NCI-H2196 treated with DMSO at 0.1 percent for 48 hours (cell line): ENCODE measurements at regions not wholly inside any gene's neighbourhood (a gene's known extent, or its start where the extent isn't known, plus 50 kb on each side); places are given as distances from the start of the nearest gene placed in this dataset.
"Not testable (repeated sequence)": the region's sequence is repeated elsewhere in the genome, so short reads cannot be mapped to it uniquely, and the experiment has no call there.

Experiments used
- DNase-seq: peaks from one replicate; lab custom pipeline; 2025; ENCODE audit not compliant: unreplicated experiment; lab: John Stamatoyannopoulos, UW

DNA sequence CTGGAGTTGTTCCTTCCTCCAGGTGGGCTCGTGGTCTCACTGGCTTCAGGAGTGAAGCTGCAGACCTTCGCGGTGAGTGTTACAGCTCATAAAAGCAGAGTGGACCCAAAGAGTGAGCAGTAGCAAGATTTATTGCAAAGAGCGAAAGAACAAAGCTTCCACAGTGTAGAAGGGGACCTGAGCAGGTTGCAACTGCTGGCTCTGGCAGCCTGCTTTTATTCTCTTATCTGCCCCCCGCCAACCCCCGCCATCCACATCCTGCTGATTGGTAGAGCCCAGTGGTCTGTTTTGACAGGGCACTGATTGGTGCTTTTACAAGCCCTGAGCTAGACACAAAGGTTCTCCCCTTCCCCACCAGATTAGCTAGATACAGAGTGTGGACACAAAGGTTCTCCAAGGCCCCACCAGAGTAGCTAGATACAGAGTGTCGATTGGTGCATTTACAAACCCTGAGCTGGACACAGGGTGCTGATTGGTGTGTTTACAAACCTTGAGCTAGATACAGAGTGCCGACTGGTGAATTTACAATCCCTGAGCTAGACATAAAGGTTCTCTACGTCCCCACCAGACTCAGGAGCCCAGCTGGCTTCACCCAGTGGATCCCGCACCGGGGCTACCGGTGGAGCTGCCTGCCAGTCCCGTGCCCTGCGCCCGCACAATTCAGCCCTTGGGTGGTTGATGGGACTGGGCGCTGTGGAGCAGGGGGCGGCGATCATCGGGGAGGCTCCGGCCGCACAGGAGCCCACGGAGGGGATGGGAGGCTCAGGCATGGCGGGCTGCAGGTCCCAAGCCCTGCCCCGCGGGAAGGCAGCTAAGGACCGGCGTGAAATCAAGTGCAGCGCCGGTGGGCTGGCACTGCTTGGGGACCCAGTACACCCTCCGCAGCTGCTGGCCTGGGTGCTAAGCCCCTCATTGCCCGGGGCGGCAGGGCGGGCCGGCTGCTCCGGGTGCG is 999.5 kb upstream of the SPRY2 start:
- not testable (repeated sequence) for DNase-seq

DNA sequence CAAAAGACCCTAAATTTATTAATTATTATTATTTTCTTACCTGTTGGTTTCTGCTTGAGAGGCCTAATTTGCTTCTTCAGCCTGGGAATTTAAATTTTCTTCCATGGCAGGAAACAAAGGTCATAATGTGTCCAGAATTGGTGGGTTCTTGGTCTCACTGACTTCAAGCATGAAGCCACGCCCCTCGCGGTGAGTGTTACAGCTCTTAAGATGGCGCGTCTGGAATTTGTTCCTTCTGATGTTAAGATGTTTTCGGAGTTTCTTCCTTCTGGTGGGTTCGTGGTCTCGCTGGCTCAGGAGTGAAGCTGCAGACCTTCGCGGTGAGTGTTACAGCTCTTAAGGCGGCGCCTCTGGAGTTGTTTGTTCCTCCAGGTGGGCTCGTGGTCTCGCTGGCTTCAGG is 998.7 kb upstream of the SPRY2 start:
- not testable (repeated sequence) for DNase-seq

DNA sequence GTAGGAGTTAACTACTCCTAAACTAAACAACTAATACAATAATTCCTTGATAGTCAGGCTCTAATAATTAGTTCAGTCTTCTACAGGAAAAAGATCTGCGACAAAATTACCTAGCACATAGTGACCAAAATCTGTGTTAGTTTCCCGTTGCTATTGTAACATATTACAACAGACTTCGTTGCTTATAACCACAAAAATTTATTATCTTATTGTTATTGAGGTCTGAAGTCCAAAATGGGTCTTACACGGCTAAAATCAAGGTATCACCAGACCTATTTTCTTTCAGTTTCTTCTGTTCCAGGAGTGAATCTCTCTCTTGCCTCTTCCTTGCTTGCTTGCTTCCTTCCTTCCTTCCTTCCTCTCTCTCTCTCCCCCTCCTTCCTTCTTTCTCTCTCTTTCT is 993.6 kb upstream of the SPRY2 start:
- DNase-seq = no peak

DNA sequence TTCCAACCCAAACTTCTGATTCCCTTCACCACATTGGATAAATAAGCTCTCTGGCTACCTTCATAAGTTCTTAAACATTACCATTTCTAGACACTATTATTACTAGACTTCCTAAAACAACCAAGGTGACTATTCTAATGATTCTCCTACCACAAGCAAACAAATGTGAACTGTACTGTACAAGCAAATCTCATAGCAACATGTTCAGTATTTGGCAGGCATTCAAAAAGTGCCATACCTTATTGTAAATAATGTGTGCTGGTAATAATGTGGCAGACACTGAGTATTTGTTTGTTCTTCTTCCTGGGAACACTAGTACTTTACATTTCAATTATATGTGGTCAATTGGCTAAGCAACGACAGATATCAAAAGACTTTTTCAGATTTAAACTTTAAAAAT is 986.0 kb upstream of the SPRY2 start:
- DNase-seq = no peak

DNA sequence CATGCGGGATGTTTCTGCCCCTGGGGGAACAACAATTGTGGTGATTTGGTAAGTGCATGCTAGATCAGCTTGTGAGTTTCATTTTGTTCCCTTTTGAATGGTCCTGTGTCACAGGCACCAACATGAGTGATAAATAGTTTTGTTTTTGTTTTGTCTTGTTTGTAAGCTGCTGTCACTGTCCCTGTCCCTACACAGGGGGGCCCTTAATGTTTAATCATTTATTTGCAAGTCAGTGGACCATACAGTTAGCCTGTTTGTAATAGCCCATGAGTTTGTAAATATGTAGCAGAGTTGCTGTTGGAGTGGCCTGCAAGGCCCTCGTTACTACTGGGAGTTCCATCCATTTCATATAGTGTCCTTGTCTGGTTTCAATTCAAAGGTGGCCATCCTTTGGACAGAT is 979.6 kb upstream of the SPRY2 start:
- DNase-seq = no peak

DNA sequence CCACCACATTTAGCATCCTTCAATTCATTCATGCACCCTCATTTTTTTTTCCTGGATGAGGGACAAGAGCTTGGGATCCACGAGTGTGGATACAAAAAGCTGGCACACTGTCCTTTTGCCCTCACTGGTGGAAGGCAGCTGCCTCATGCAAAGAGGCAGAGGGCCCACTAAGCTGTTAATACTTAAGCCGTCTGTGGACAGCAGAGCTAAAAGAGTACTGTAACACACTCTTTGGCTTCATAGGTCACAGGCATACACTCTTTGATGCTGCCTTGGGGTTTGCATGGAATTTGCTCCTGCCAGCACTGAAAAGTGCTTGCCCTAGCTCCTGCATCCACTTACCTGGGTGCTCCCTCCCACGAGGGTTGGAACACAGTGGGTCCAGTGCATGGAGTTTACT is 978.4 kb upstream of the SPRY2 start:
- no peak for DNase-seq

- DNase-seq = no peak
Measured at GRCh38 chr13:81318231-81319019, 977.5 kb upstream of the SPRY2 start.

GRCh38 chr13:81314461-81314860 is 973.5 kb upstream of the SPRY2 start:
- no peak for DNase-seq

- no peak for DNase-seq
Measured at GRCh38 chr13:81305928-81306327, 965.0 kb upstream of the SPRY2 start.

DNA sequence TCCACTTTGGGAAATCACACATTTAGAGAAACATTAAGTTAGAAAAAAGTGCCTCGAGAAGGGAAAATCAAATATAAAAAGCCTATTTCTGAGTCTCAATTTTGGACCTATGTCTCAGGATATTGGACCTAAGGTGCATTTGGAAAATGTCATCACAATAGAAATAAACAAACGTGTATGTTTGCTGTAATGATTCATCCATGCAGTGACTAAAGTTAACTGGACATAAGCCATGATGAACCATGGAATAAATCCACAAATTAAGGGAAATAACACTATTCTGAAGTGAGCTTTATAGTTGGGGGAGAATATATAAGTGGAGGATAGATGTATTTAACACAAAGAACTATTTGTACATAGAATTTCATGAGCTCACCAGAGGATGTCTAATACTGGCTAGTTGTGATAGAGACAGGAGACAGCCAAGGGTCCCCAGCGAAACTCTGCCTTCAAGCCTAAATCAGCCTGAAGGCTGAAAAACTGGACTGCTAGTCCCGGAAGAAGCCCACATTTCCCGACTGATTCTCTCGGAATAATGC is 963.3 kb upstream of the SPRY2 start:
- DNase-seq = no peak

- no peak for DNase-seq
Measured at GRCh38 chr13:81302677-81303076, 961.8 kb upstream of the SPRY2 start.

DNA sequence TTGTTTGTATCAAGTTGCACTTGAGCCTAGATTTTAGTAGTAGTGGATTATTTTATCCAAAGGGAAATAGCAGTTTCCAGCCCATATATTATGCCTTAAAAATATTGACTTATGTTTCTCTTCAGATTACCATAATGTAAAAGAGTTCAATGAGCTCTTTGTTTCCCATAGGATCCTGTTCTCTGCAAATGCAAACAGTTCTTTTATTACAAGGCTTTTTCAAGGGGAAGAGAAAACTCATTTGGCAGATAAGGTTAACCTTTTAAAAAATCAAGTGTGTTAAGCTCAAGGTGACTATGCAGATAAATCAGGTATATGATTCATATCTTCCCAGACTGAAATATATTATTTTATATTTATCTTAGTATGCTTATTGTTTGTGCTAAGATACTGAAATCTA is 961.2 kb upstream of the SPRY2 start:
- DNase-seq = no peak

DNA sequence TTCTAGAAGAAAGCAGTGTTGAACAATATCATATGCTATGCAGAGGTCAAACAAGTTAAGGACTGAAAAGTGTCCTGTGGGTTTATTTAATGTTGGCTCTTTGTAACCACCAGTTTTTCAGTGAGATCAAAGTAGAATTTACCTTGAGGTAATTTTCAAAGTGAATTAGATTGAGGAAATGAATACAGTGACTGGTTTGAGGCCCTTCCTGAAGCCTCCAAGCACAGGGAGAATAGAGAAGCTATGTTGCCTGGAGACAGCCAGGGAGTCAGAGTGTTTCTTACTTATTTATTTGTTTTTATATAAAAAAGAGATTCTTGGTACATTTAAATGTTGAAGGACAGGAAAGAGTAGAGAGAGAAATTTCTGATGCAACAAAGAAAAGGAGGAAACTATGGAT is 954.3 kb upstream of the SPRY2 start:
- DNase-seq = no peak

DNA sequence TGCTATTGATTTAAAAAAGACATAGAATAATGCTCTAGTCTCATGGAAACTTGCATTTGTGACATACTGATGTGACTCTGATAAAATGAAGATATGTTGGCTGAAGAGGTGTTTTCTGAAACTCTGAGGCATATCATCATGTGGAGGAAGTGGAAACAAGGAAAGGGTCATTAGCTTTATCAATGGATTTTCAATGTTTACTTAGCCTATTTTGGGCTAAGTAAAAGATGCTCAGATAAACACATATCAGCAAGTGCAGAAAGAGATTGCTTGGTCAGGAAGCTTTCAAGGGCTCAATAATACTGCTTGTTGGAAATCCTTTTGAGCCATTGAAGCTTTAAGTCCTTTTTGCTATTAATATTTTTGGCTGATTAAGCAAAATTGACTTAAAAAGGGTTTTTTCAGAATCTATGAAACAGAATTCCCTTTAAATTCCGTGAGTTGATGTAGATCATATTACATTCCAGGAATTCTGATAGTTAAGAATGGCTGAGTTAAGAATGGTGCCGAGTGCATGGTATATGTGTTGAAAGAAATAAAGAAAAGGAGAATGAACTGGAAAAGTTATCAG is 952.8 kb upstream of the SPRY2 start:
- DNase-seq = no peak

GRCh38 chr13:81283561-81283960 is 942.6 kb upstream of the SPRY2 start:
- DNase-seq = no peak

DNA sequence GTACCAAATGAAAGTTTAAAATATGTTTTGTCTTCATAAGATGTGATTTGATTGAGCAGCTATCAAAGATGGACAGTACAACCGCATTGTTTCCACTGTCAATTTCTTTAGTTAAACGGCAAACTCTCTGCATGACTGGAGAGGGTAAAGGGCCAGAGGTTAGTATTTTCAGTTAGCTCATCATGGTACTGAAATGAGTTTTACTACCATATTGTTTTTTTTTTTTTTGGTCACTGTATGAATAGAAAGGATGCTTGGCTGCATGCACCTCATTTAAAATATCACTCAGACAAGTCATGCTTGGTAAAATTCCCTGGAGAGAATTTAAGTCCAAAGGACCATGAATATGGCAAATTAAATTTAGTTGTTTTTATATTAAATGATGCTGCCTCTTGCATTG is 942.1 kb upstream of the SPRY2 start:
- DNase-seq = no peak

GRCh38 chr13:81275666-81276258 is 934.8 kb upstream of the SPRY2 start:
- no peak for DNase-seq

- DNase-seq = no peak
Measured at GRCh38 chr13:81247711-81248110, 906.8 kb upstream of the SPRY2 start.

- DNase-seq = no peak
Measured at GRCh38 chr13:81246556-81246955, 905.6 kb upstream of the SPRY2 start.

DNA sequence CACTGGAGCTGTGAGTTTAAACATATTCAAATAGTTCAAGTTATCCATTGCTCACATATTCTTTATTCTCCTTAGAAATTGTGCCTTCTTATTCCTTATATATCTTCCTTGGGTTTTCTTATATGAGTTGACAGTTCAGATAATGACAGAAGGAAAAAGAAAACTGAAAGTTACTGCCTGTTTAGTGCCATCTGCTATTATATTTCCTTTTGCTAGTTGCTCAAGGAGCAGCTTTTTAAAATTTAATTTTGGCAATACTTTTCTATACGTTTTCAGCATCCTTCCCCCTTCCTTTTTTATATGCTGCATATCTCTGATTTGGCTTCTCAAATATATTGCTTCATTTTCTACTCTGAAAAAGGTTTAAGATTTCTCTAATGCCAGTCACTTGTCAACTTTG is 903.1 kb upstream of the SPRY2 start:
- no peak for DNase-seq

DNA sequence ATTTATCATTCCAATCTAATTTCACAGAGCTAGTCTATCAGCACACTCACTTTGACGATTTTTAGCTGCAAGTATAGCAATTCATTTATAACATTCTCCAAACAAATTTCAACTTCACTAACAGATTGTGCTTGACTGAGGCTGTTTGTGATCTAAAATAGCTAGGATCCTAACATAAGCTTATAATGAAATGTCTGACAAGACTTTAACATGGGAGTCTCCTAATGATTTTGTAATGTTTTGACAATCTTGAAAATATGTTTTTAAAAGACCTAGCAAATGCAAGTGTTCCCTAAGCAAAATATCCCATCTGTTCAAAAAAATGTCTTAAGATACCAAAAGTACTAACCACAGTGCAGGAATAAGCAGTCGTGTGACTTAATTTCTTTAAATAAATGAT is 889.5 kb upstream of the SPRY2 start:
- DNase-seq = no peak
